HG03439 (cell line): ENCODE measurements at regions not wholly inside any gene's neighbourhood (a gene's known extent, or its start where the extent isn't known, plus 50 kb on each side); places are given as distances from the start of the nearest gene placed in this dataset.

Experiments used
- ATAC-seq: cut with Tn5 transposase; IDR thresholded peaks from one replicate; pipeline ENCODE4 v1.9.1; 2021; ENCODE audit warnings: mild to moderate bottlenecking, moderate library complexity; ENCODE audit not compliant: unreplicated experiment

DNA sequence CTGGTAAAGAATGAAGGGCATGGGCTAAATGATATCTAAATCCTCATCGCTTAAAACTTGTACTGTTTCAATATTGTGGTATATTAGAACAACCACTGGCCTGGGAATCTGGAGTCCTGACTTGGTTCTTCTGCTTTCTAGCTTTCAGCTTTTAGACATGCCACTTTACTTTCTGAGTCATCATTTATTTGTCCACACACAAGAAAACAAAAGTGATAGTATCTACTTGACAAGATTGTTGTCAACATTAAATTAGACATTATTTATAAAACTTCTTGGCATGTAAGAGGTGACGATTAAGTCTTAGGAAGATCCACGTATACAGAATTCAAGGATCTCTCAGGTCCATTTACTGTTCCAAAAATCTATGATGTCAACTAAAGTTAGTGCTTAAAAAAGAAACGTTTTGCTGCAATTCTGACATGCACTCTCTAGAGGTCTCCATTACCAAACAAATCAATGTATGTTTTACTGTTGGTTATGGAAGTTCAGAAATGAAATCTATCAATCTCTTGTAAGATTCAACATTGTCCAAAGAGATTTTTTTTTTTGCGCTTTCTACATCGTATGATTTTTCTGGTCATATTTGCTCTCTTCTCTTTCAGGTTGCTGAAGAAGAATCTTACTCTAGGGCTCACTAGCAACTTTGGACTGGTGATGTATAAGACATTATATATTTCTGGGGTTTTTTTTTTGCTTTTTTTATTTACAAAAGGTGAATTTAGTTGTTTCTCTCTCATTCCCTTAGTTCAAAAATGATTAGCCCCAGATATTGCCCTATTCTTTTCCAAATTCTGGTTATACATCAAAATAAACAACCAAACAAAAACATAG is 53.6 kb upstream of the DYNC1I1 start:
- no peak for ATAC-seq

DNA sequence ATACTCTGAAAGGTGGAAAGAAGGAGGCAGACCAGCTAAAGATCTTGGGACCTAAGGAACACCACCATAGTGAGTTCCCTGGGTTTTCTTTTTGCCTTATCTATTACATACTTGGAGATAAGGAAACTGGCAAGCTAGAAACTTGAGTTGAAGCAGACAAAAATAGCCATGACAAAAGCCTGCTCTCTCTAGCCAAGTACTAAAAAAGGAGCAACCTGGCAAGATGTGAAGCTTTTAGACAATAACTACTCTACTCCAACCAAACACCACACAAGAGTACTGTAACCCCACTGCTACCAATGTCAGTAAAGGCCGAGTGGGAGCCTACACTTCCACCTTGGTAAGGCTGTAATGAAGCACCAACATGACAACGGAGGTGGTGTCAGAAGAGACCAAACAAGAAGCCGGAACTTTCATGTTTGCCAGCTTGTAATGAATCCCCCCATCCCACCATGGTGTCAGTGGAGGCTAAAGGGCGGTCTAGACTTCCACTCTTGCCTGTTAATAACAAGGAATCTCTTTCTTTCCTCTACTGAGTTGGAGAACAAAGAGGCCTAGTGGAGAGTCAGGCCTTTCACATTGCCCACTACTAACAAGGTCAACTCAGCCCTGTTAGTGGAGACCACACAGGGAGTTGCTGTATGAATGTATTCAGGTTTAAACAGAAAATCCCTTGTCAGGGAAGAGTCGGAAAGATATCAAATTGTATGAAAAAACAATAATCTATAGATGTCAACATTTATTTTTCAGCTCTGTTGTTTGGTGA is 55.8 kb upstream of the DYNC1I1 start:
- ATAC-seq: no peak

DNA sequence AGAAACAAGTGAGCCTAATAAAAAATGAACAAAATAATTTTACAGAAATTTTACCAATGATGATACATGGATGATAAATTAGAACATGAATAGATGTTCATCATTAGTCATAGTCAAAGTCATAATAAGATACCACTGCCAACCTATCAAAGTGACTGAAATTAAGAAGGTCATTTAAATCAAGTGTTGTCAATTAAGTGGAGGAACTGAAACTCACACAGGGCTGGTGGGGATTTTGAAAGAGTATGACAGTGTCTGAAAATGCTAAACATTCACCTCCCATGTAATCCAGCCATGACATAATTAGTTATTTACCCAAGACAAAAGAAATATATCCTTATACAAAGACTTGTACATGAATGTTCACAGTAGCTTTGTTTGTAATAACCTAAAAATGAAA is 57.1 kb upstream of the DYNC1I1 start:
- ATAC-seq: peak; percentile 79

DNA sequence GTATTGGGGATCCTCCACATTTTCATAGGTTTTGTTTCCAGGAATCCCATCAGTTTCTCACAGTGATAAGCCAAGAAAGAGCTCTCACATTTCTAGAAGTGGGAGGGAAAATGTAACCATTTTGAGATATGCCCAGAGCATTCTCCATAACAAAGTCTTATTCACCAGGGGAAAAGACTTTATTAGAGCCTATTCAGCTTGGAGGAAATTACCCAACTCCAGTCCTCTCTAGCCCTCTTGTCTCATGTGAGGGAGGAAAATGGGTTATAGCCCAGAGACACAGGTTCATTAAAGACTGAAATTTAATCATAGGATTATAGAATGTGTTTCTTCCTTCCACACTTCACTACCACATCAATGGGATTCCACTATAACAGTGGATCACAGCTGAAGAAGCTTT is 61.6 kb upstream of the DYNC1I1 start:
- ATAC-seq: no peak

DNA sequence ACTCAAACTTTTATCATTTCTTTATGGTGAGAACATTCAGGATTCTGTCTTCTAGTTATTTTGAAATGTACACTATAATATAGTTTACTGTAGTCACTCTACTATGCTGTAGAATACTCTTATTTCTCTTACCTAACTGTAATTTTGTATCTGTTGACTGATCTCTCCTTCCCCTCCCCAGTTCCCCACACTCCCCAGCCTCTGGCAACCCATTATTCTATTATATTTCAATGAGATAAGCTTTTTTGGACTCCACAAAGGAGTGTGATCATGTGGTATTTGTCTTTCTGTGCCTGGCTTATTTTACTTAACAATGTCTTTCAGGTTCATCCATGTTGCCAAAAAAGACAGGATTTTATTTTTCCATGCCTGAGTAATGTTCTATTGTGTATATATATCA is 71.4 kb upstream of the DYNC1I1 start:
- ATAC-seq: no peak

DNA sequence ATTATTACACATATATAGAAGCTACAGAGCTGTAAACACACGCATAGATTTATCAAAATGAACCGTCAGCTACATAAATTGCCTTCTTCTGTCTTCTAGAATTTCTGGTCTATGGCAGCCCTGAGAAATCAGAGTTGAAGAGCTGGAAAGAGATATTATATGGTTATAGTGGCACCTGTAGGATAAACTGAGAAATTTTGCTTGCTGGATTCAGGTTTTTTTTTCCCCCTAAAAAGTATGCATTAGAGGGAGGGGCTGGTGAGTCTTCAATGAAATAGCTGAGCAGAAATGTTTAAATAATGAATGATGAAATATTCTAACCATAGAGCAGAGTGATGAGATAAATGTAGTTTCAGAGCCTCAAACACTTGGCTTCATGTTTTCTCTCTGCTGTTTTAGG is 78.0 kb upstream of the DYNC1I1 start:
- ATAC-seq: no peak

DNA sequence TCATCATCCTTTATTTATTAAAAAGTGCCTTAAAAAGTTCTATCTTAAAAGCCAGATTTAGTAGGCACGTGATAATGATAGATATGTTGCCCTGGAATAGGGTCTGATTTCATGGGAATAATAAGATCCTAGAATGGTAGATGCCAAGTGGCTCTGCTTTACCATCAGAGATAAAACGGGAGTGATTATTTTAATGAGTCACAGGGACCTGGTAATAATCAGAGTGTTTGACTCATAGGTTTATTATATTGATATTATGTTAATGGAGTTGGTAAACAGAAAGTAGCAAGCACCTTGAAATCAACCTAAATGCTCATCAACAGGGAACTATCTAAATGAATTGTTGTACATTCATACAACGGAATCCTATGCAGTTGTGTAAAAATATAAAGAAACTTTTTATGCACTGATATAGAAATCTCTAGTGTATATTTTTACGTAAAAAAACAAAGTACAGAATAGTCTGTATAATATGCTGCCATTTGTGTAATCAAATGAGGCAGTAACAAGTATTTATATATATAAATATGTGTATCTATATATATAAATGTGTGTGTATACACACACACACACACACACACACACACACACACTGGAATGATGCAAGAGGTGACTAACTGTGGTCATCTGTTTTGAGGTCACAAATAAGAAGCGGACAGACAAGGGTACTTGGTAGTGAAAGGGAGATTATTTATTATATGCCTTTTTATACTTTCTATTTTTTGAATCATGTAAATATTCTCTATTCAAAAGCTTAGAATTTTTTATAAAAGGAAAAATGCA is 78.6 kb upstream of the DYNC1I1 start:
- ATAC-seq: no peak

DNA sequence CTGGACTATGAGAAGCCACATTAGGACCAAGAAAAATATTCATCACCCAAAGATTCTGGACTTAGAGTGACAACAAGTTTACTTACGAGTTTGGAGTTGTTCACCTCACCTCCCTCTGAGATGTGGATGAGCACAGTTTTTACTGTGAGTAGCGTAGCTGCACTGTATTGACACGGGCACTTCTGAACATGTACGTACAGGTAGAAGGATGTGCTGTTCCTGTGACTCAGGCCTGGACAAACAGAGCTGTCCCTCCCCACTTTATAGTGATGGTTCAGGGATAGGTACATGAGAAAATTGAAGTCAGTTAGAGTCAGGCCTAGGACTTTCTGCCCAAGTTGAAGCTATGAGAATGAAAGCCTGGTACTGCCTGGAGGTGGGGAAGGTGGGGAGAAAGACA is 80.9 kb upstream of the DYNC1I1 start:
- no peak for ATAC-seq

DNA sequence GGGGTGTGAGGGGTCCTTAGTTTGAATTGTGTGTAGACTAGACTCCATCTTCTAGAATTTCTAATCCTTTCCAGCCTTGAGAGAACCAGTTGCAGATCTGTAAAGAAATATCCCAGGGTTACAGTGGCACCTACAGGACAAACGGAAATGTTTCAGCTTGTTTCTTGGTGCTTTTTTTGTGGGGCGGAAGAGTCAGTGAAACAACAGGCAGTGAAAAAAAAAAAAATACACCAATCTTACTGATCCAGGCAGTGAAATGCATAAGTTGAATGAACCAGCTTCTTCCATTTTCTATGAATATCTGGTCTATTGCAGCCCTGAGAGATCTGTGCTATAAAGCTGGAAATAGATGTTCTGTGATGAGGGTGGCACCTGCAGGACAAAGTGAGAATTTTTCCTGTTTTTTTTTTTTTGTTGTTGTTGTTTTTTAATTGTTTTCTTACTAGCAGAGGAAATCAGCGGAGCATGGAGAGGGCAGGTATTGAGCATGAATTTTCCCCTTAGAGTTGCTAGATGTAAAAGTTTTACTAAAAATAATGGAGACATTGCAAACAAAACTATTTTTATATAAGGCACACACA is 81.9 kb upstream of the DYNC1I1 start:
- ATAC-seq: peak; percentile 77

DNA sequence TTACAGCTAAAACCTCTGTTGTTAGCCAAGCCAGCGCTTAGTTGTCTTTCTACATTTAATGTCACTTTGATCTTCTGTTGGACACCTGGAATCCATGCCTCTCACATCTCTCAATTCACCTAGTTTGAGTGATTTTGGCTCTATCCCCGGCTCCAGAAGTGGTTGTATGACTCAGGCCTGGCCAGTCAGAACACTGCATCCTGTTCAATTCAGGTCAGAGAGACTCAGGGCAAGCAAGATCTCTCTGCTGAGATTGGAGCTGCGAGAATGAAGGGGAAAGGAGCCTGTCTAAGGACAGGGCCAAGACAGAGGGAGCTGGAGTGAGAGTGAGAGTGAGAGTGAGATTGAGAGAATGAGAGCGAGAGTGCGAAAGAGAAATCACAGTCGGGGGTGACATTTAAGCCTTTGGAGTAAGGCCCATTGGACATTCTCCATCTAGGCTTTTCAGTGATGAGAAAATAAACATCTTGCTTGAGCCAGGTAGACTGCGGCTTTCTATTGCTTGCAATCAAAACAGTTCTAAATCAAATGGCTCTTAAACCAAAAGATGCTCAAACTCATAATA is 83.3 kb upstream of the DYNC1I1 start:
- no peak for ATAC-seq

DNA sequence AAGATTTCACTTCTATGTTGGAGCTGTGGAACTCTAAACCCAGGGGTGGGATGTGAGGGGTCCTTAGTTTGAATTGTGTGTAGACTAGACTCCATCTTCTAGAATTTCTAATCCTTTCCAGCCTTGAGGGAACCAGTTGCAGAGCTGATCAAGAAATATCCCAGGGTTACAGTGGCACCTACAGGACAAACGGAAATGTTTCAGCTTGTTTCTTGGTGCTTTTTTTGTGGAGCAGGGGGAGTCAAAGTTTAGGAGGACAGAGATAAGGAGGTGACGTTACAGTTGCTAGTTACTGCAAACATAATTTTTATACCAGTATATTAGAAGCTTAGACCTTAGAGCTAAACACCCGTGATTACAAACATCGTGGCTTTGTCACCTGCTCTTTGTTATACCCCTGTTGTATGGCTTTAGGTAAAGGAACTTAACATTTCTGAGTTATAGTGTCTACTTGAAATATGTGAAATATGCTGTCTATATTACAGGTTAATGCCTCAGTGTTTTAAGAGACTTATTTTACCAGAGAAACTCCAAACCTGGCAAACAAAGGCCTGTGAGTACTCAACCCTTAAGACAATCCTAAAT is 84.5 kb upstream of the DYNC1I1 start:
- no peak for ATAC-seq

DNA sequence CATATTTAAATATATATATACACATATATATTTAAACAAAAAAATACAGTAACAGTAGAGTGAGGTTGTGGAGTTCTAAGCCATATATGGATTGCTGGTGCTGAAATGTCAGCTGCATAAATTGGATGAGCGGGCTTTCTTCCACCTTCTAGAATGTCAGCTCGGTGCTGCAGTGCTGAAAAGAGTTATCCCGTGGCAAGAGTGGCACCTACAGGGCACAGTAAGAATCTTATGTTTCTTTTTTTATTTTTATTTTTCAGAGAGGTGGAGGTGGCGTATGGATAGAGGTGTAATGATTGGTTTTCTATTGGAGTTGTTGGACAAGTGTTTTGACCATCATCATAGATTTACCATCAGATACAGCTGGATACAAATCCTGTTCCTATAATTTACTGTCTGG is 86.2 kb upstream of the DYNC1I1 start:
- ATAC-seq: no peak

DNA sequence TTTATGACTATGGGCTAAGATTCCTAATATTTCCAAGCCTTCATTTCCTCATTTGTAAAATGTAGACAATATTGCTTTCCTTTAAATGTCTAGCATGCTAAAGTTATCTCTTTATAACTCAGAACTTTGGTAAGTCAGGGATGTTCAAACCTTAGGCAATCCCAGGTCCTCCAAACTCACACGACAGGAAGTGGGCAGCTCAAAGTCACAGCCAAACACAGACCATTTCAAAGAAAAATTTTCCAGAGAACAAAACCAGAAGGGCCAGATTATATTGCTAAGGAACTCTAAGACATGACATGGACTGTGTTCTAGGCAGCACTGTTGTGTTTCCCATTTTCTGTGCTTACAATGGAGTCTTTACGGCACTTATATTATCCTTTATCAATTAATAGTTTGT is 87.8 kb upstream of the DYNC1I1 start:
- no peak for ATAC-seq

DNA sequence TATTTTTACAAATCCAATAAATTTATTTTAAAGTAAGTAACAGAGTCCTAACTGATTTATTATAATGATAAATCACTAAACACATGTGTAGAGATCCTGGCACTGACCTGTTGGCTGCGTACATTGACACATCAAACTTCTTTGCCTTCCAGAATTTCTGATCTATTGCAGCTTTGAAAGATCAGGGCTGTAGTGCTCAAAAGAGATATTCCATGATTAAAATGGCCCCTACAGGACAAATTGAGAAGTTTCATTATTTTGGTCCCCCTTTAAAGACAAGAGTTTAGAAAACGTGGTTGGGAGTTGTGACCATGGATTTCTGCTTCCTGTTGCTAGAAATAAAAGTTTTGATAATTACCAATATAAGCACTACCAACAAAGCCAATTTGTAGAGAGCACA is 87.7 kb upstream of the PDK4 start:
- no peak for ATAC-seq

DNA sequence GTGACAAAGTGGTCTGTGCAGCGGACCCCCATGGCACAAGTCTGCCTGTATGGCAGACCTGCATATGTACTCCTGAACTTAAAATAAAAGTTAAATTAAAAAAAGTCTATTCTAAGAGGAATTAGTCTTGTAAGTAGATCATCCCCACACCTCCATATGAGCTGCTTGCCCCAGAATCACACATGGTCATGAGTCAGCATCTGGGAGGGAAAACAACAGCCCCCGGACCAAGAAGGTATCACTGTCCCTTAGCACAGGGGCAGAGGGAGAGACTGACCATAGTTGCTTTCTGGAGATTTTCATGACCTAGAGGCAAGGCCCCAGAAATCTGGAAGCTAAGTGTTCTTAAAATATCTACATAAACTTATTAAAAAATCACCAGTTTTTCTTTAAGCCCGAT is 86.6 kb upstream of the PDK4 start:
- ATAC-seq: no peak

DNA sequence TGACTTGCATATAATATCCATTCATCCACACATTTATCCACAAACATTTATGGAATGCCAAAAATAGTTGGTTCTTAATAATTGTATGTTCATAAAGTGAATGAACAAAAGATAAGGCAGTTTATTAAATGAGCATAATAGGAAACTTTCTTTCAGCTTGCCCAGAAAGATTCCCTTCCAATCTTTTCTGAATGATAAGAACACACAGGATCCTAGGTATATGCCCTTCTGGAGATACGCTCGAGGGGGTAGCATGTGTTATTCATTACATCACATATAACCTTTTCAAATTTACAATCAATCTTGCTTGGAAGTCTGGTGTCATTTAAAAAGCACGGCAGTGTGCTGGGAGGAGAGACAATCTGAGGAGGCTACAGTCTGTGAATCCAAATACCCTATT is 80.4 kb upstream of the PDK4 start:
- no peak for ATAC-seq

DNA sequence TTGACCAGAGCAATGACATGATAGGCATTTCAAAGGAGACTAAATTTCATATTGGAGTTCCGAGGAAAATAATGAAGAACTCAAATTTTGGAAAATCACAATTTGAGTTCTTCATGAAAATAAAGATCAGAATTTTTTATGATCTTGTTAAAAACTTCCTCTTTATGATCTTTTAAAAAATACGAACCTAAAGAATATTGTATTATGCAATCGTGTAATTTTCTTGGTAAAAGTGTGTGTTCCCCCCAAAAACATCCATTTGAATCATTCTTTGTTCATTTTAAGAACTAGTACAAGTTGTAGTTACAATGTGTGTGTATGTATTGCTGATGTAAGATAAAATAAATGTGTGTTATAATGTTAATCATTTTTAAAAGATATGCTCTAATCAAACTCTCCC is 79.3 kb upstream of the PDK4 start:
- no peak for ATAC-seq

DNA sequence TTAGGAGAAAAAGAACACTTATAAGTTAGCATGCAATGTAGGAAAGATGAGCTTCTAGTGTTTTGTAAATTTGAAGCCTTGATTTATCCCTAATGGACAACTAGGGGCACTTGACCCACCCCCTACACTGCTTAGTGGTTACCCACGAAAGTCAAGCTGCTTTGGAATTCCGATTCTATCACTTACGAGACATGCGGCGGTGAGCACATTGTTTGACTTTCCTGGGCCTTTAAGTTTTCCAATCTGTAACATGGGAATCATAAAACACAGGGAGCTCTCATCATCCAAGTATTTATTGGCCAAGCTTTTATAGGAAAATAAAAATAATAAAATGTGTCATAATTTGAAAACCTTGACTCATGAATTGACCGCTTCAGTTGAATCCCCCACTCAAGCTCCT is 78.7 kb upstream of the PDK4 start:
- no peak for ATAC-seq

DNA sequence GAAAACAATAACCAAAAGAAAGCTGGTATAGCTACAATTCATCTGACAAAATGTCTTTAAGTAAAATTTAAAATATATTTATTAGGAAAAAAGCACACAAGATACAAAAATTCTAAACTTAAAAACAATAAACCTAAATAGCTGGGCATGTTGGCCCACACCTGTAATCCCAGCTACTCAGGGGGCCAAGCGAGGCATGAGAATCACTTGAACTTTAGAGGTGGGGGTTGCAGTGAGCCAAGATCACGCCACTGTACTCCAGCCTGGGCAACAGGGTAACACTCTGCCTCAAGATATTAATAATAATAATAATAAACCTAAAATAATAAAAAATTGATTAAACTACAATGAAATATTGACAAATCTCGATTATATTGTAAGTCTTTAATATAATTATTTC is 77.8 kb upstream of the PDK4 start:
- ATAC-seq: no peak

DNA sequence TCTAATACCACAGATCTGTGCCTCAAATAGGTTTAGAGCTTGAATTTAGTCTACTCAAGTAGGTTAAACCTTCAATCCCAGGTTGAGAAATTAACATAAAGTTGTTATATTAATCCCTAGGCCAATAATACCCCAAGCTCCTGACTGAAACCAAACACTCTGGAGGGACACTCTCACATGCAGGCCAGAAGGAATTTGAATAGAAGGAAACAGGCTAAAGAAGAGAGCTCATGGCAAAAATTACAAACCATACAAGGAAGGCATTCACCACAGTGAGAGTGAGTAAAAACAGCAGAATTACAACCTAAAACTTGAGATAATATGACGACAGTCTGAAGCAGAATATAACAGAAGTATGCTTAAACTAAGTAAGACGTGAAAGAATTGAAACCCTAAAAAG is 76.1 kb upstream of the PDK4 start:
- no peak for ATAC-seq

DNA sequence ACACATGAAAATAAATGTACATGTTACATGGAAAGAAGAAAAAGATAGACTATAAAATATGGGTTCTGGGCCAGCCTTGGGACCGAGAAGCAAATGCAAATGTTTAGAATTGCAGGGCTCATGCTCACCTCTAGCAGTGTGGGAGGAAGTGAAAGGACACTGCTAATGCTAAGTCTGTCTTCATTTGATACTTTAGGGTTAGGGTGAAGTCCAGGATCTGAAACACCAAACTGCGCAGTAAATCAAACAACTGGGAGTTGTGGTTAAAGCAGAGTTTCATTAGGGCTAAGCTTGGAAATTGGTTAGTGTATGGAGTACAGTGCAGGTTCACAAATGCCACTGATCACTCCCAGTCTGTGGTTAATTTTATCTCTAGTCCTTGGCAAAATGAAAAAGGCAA is 73.2 kb upstream of the PDK4 start:
- ATAC-seq: no peak
